Neural progenitor cell (in vitro differentiated cells): ENCODE measurements at regions not wholly inside any gene's neighbourhood (a gene's known extent, or its start where the extent isn't known, plus 50 kb on each side); places are given as distances from the start of the nearest gene placed in this dataset.

Experiments used
- DNase-seq: peaks from one replicate; pipeline ENCODE4 v3.0.0-alpha.2; 2016; ENCODE audit warnings: low spot score
- H2AFZ ChIP-seq: fragments of 200-600 bp; sonication (generic); replicated peaks from 2 replicates; pipeline ENCODE4 v1.6.1; 2016; ENCODE audit warnings: antibody characterized with exemption
- H3F3A ChIP-seq: fragments of 200-600 bp; sonication (generic); 2 replicates; pipeline ENCODE4 v1.6.1; 2016; ENCODE audit warnings: antibody characterized with exemption, low read depth
- H3K27ac ChIP-seq: fragments of 200-600 bp; sonication (generic); 2 replicates; pipeline ENCODE4 v1.5.1; 2016; ENCODE audit warnings: mild to moderate bottlenecking
- H3K27me3 ChIP-seq: fragments of 200-600 bp; sonication (generic); 2 replicates; pipeline ENCODE4 v1.6.1; 2016; ENCODE audit warnings: mild to moderate bottlenecking, moderate library complexity
- H3K36me3 ChIP-seq: fragments of 200-600 bp; sonication (generic); 2 replicates; pipeline ENCODE4 v1.5.1; 2016
- H3K4me1 ChIP-seq: fragments of 200-600 bp; sonication (generic); 2 replicates; pipeline ENCODE4 v1.6.1; 2016; ENCODE audit warnings: mixed run types
- H3K4me2 ChIP-seq: fragments of 200-600 bp; sonication (generic); 2 replicates; pipeline ENCODE4 v1.6.1; 2016
- H3K4me3 ChIP-seq: fragments of 200-600 bp; sonication (generic); 2 replicates; pipeline ENCODE4 v1.5.1; 2016
- H3K79me2 ChIP-seq: fragments of 200-600 bp; sonication (generic); 2 replicates; pipeline ENCODE4 v1.6.1; 2016; ENCODE audit warnings: low read depth
- H3K9ac ChIP-seq: fragments of 200-600 bp; sonication (generic); 2 replicates; pipeline ENCODE4 v1.6.1; 2016
- H3K9me3 ChIP-seq: fragments of 200-600 bp; sonication (generic); 2 replicates; pipeline ENCODE4 v1.5.1; 2016; ENCODE audit warnings: low read depth
- H4K20me1 ChIP-seq: fragments of 200-600 bp; sonication (generic); 2 replicates; pipeline ENCODE4 v1.6.1; 2016; ENCODE audit warnings: low read depth
- H3K27ac Mint-ChIP-seq: 3 replicates; pipeline ENCODE4 v1.8.0; 2021; ENCODE audit warnings: mixed read lengths
- H3K27me3 Mint-ChIP-seq: 2 replicates; pipeline ENCODE4 v1.8.0; 2022; ENCODE audit warnings: low read depth, mild to moderate bottlenecking, inconsistent platforms, moderate library complexity, mixed read lengths; ENCODE audit not compliant: insufficient read depth
- H3K36me3 Mint-ChIP-seq: 3 replicates; pipeline ENCODE4 v1.8.0; 2021; ENCODE audit warnings: mixed read lengths
- H3K4me1 Mint-ChIP-seq: 3 replicates; pipeline ENCODE4 v1.8.0; 2021; ENCODE audit warnings: mixed read lengths
- H3K4me3 Mint-ChIP-seq: 3 replicates; pipeline ENCODE4 v1.8.0; 2021; ENCODE audit warnings: mild to moderate bottlenecking, moderate library complexity, mixed read lengths
- H3K9me3 Mint-ChIP-seq: 3 replicates; pipeline ENCODE4 v1.8.0; 2020; ENCODE audit warnings: mixed read lengths
- EZH2 ChIP-seq: fragments of 200-600 bp; sonication (generic); IDR thresholded peaks from 2 replicates; pipeline ENCODE4 v1.6.1; 2017; ENCODE audit warnings: antibody characterized with exemption, mild to moderate bottlenecking, moderate library complexity
- EZH2phosphoT487 ChIP-seq: fragments of 200-600 bp; sonication (generic); IDR thresholded peaks from 2 replicates; pipeline ENCODE4 v1.6.1; 2017; ENCODE audit warnings: antibody characterized with exemption
- TF ChIP-seq, protein P1 (sequence below): fragments of 200-600 bp; sonication (generic); IDR thresholded peaks from 2 replicates; pipeline ENCODE4 v1.5.1; 2017; ENCODE audit warnings: antibody characterized with exemption, mild to moderate bottlenecking

DNA sequence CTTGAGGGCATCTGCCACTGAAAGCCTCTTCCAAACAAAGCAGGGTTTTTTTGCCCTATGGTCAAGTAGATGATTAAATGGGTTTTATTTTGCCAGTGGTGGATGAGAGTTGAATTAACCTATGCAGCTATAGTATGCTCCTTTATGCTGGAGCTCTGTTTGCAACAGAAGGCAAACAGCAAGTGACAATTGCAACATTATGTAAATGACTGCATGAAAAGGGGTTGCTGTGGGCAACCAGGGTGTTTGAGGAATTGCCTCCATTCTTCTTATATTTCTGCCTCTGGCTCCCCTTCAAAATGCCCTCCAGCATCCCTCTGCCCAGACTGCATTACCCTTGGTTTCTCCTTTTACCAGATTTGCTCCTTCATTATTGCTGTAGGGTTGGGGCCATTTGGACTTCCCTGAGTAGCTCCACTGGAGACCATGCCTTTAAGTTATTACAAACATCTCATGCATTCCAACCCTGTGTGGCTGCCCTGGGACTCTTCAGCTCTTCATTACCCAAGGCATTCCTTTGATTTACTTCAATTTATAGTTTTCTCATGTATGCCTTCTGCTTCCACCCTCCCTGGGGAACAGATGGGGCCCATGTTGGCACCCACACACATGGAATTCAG is 398.4 kb downstream of the PRDM2 start:
- no peak overlapping the region for H3K4me3 Mint-ChIP-seq
- Histone ChIP-seq H3F3A (no peaks in the 10 kb centered on the region), H3K4me3 (no peak overlapping the region), H2AFZ (no peak overlapping the region), H3K9ac (no peak overlapping the region), H3K4me1 (no peaks in the 10 kb centered on the region), H3K36me3 (no peaks in the 10 kb centered on the region), H4K20me1 (no peaks in the 10 kb centered on the region), H3K27me3 (no peaks in the 10 kb centered on the region), H3K27ac (no peak overlapping the region), H3K9me3 (no peaks in the 10 kb centered on the region), H3K4me2 (no peak overlapping the region), H3K79me2 (no peaks in the 10 kb centered on the region)
- TF ChIP-seq, protein P1, sequence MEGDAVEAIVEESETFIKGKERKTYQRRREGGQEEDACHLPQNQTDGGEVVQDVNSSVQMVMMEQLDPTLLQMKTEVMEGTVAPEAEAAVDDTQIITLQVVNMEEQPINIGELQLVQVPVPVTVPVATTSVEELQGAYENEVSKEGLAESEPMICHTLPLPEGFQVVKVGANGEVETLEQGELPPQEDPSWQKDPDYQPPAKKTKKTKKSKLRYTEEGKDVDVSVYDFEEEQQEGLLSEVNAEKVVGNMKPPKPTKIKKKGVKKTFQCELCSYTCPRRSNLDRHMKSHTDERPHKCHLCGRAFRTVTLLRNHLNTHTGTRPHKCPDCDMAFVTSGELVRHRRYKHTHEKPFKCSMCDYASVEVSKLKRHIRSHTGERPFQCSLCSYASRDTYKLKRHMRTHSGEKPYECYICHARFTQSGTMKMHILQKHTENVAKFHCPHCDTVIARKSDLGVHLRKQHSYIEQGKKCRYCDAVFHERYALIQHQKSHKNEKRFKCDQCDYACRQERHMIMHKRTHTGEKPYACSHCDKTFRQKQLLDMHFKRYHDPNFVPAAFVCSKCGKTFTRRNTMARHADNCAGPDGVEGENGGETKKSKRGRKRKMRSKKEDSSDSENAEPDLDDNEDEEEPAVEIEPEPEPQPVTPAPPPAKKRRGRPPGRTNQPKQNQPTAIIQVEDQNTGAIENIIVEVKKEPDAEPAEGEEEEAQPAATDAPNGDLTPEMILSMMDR: no peak
- TF ChIP-seq EZH2: no peak
- TF ChIP-seq EZH2phosphoT487: no peak
- H3K4me1 Mint-ChIP-seq: peaks cover 7% of the 10 kb centered on the region
- H3K27ac Mint-ChIP-seq: no peak overlapping the region
- no peak for DNase-seq
- peaks cover 6% of the 10 kb centered on the region for H3K27me3 Mint-ChIP-seq
- peaks cover 2% of the 10 kb centered on the region for H3K9me3 Mint-ChIP-seq
- no peaks in the 10 kb centered on the region for H3K36me3 Mint-ChIP-seq

DNA sequence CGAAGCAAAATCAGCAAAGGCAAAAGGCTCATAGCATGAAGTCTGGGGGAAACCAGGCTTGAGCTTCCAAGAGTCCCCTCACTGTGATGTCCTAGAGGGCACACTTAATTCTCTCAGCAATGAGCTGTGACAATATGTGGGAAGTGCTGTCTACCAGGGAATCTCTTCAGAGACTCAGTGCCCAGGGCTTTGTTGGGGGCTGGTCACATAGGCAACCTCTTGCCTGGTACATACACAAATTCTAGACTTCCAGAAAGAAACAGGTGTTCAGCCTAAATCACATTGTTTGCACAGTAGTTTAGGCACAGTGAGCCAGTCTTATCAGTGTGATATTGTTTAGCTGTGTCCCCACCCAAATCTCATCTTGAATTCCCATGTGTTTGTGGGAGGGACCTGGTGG is 400.5 kb downstream of the PRDM2 start:
- TF ChIP-seq EZH2phosphoT487: no peak
- no peak for TF ChIP-seq EZH2
- TF ChIP-seq, protein P1: no peak
- no peaks in the 10 kb centered on the region for H4K20me1 ChIP-seq
- Mint-ChIP-seq H3K27ac (no peak overlapping the region), H3K27me3 (peaks cover 6% of the 10 kb centered on the region), H3K36me3 (no peaks in the 10 kb centered on the region), H3K4me3 (no peak overlapping the region), H3K9me3 (peaks cover 2% of the 10 kb centered on the region), H3K4me1 (peaks cover 7% of the 10 kb centered on the region)
- no peak for DNase-seq
- H3K27me3 ChIP-seq: no peaks in the 10 kb centered on the region
- H3F3A ChIP-seq: no peaks in the 10 kb centered on the region
- H3K79me2 ChIP-seq: no peaks in the 10 kb centered on the region
- no peaks in the 10 kb centered on the region for H3K36me3 ChIP-seq
- no peak overlapping the region for H3K4me2 ChIP-seq
- no peaks in the 10 kb centered on the region for H3K9me3 ChIP-seq
- H2AFZ ChIP-seq: no peak overlapping the region
- H3K4me3 ChIP-seq: no peak overlapping the region
- no peak overlapping the region for H3K27ac ChIP-seq
- no peaks in the 10 kb centered on the region for H3K4me1 ChIP-seq
- no peak overlapping the region for H3K9ac ChIP-seq

DNA sequence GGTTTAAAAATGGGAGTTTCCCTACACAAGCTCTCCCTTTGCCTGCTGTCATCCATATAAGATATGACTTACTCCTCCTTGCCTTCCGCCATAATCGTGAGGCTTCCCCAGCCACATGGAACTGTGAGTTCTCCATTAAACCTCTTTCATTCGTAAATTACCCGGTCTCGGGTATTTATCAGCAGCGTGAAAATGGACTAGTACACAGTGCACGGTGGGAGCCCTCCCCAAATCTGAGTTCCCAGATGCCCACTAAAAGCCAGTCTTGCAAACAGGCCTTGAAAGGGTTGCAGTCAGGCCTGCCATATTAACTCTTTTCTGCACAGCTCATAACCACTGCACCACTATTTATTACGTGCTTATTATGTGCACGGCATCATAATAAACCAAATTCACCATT is 400.9 kb downstream of the PRDM2 start:
- Histone ChIP-seq H3K4me1 (no peaks in the 10 kb centered on the region), H3K36me3 (no peaks in the 10 kb centered on the region), H2AFZ (no peak overlapping the region), H3F3A (no peaks in the 10 kb centered on the region), H3K79me2 (no peaks in the 10 kb centered on the region), H3K4me2 (no peak overlapping the region), H3K9me3 (no peaks in the 10 kb centered on the region), H3K4me3 (no peak overlapping the region), H3K27ac (no peak overlapping the region), H4K20me1 (no peaks in the 10 kb centered on the region), H3K27me3 (no peaks in the 10 kb centered on the region), H3K9ac (no peak overlapping the region)
- H3K9me3 Mint-ChIP-seq: peaks cover 2% of the 10 kb centered on the region
- H3K27ac Mint-ChIP-seq: no peak overlapping the region
- no peaks in the 10 kb centered on the region for H3K36me3 Mint-ChIP-seq
- peaks cover 7% of the 10 kb centered on the region for H3K4me1 Mint-ChIP-seq
- TF ChIP-seq, protein P1: no peak
- TF ChIP-seq EZH2 (no peak), EZH2phosphoT487 (no peak)
- DNase-seq: no peak
- no peak overlapping the region for H3K4me3 Mint-ChIP-seq
- peaks cover 6% of the 10 kb centered on the region for H3K27me3 Mint-ChIP-seq
